C4-2B (cell line): ENCODE measurements at regions not wholly inside any gene's neighbourhood (a gene's known extent, or its start where the extent isn't known, plus 50 kb on each side); places are given as distances from the start of the nearest gene placed in this dataset.

ENCODE experiments used
- ZFX ChIP-seq: fragments of 450-650 bp; IDR thresholded peaks from 2 replicates; pipeline ENCODE4 v1.6.1; 2017
- TF ChIP-seq, protein P1 (sequence below): fragments of 450-650 bp; conservative IDR thresholded peaks from 2 replicates; pipeline ENCODE4 v1.5.1; 2017; ENCODE audit warnings: mild to moderate bottlenecking

DNA sequence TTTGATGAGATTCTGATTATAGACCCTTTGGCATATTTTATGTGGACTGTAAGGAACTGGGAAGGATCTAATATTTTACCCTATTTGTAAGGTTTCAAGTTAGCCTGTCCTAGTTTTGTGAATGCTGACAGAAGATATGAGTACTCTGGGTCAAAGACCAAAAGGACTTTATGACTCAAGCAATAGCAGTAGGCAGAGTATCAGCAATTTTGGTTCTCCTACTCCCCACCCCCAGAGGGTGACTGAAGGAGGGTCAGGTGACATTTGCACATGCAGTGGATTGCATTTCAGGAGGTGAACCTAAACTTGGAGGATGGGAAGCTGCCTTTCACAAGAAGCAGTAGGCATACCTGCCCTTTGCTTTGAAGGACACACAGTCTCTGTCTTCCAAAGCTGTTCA is 84.0 kb upstream of the KLF6 start:
- TF ChIP-seq, protein P1, sequence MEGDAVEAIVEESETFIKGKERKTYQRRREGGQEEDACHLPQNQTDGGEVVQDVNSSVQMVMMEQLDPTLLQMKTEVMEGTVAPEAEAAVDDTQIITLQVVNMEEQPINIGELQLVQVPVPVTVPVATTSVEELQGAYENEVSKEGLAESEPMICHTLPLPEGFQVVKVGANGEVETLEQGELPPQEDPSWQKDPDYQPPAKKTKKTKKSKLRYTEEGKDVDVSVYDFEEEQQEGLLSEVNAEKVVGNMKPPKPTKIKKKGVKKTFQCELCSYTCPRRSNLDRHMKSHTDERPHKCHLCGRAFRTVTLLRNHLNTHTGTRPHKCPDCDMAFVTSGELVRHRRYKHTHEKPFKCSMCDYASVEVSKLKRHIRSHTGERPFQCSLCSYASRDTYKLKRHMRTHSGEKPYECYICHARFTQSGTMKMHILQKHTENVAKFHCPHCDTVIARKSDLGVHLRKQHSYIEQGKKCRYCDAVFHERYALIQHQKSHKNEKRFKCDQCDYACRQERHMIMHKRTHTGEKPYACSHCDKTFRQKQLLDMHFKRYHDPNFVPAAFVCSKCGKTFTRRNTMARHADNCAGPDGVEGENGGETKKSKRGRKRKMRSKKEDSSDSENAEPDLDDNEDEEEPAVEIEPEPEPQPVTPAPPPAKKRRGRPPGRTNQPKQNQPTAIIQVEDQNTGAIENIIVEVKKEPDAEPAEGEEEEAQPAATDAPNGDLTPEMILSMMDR = no peak
- TF ChIP-seq ZFX = no peak
